Fibroblast of pulmonary artery (primary cell): ENCODE measurements at regions not wholly inside any gene's neighbourhood (a gene's known extent, or its start where the extent isn't known, plus 50 kb on each side); places are given as distances from the start of the nearest gene placed in this dataset.

Experiments
- DNase-seq: peaks from one replicate; pipeline ENCODE4 v3.0.0-alpha.2; 2010; ENCODE audit warnings: low read depth
- H3K4me3 ChIP-seq: replicated peaks from 2 replicates; pipeline ENCODE4 v1.5.1; 2011; ENCODE audit warnings: low read depth, mild to moderate bottlenecking, control low read depth, low read length, moderate library complexity
- TF ChIP-seq, protein P1 (sequence below): IDR thresholded peaks from 2 replicates; pipeline ENCODE4 v1.5.1; 2011; ENCODE audit warnings: mild to moderate bottlenecking, control low read depth, low read length, inconsistent platforms; ENCODE audit errors: missing control alignments

DNA sequence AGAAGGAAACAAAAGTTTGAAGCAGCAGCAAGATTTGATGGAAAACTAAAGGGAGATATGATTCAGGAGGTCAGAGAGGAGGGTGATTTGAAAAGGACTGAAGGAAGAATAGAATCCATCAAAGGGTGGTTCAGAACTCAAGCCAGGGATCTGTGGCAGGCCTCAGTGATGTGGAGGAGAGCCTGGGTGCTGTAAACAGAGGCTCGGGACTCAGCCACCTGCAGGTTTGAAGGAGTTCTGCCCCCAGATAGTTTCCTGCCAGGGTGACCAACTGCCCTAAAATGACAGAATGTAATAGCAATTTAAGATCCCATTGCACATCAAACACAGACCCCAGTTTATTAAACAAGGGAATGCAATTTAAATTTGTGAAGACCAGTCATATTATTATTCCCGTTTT is 204.0 kb upstream of the FAT1 start:
- H3K4me3 ChIP-seq = no peak overlapping the region
- TF ChIP-seq, protein P1, sequence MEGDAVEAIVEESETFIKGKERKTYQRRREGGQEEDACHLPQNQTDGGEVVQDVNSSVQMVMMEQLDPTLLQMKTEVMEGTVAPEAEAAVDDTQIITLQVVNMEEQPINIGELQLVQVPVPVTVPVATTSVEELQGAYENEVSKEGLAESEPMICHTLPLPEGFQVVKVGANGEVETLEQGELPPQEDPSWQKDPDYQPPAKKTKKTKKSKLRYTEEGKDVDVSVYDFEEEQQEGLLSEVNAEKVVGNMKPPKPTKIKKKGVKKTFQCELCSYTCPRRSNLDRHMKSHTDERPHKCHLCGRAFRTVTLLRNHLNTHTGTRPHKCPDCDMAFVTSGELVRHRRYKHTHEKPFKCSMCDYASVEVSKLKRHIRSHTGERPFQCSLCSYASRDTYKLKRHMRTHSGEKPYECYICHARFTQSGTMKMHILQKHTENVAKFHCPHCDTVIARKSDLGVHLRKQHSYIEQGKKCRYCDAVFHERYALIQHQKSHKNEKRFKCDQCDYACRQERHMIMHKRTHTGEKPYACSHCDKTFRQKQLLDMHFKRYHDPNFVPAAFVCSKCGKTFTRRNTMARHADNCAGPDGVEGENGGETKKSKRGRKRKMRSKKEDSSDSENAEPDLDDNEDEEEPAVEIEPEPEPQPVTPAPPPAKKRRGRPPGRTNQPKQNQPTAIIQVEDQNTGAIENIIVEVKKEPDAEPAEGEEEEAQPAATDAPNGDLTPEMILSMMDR = no peak
- DNase-seq = no peak

DNA sequence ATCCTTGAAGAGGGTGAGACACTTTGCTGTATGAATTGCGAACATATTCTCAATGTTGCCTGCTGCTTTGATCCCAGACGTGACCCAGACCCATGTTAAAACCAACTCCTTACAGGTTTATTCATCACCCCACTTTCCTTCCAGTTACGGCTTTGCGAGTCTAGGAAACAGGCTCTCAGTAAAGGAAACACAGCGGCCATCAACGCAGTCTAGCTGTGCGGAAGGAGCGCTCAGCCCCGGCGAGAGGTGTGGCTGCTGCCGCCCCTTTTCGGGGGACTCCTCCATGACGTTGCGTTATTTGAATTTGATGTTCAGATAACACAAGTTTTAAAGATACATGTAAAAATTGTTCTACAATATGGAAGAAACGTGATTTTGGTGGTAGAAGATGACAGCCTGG is 206.4 kb upstream of the FAT1 start:
- H3K4me3 ChIP-seq = no peak overlapping the region
- DNase-seq = no peak
- TF ChIP-seq, protein P1 = no peak

DNA sequence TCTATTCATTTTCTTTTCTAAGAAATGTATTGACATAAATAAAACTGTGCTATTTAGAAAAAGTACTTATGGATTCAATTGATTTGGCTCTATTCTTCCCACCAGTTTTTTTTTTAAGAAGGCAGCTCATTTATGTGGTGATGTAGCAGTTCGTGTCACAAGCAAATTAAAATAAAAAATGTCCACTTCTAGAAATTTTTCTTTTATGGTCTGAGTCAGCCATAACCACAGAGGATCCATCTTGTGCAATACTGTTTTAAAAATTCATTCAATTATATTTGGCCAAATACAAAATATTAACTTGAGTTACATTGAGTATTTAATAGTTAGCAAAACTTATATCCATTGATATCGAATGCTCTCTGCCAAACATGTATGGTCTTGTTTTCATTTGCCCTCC is 207.9 kb upstream of the FAT1 start:
- no peak overlapping the region for H3K4me3 ChIP-seq
- TF ChIP-seq, protein P1 = no peak
- peak; percentile 33 for DNase-seq

DNA sequence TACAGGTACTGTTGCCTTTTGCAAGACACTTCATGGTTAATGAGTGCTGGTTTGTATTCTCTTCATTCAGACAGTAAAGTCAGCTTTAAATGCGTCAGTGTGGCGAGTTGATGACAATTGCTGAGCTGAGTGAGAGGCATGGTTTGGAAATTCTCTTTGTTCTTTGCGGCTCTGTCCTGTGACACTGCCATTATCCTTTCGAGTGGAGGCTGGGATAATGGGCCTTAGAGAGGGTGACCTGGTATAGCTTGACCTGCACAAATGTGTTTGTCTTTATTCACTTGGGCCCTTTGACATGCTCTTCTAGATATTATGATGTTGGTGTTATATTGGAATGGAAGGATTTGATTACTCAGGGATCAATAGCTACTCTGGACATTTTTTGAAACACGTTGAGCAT is 208.5 kb upstream of the FAT1 start:
- H3K4me3 ChIP-seq = no peak overlapping the region
- TF ChIP-seq, protein P1 = no peak
- no peak for DNase-seq

DNA sequence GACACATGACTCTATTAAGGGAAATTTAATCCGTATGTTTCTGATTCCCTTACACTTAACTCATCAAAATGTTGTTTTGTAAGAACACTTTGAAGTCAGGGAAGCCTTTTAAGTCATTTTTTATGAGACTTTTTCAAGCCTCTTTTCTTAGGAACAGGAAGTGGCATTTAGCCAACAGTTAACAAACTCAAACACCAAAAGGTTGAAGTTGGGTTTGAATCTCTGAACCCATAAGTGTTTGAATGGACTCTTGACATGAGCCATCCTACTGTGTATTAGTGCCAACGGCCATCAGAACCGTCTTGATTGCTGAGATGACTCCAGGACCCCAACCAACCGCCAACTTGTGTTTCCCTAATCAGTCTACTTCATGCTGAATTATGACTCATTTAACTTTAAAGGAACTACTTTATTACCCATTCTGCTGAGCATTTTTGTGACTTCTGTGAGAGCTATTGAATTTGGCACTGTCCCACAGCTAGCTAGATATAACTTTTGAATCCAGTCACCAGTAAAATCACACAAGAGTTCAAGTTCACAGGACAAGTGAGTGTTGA is 209.1 kb upstream of the FAT1 start:
- DNase-seq = peak; percentile 52
- no peak overlapping the region for H3K4me3 ChIP-seq
- TF ChIP-seq, protein P1 = no peak

DNA sequence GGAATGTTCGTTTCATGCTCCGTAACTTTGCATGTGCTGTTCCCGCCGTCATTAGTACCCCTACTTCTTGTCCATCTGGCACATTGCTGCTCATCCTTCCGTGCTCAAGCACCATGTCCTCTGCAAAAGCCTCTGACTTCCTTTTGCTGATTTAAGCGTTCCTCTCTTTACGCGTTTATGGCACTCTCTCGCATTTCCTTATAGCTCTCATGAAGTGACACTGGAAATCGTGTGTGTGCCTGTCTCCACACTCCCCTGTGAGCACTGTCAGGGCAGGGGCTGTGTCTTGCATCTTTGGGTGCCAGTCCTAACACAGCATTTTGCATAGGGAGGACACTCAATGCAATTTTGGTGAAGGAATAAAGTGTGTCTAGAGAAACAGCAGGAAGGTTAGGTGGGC is 210.6 kb upstream of the FAT1 start:
- no peak overlapping the region for H3K4me3 ChIP-seq
- TF ChIP-seq, protein P1 = no peak
- no peak for DNase-seq

DNA sequence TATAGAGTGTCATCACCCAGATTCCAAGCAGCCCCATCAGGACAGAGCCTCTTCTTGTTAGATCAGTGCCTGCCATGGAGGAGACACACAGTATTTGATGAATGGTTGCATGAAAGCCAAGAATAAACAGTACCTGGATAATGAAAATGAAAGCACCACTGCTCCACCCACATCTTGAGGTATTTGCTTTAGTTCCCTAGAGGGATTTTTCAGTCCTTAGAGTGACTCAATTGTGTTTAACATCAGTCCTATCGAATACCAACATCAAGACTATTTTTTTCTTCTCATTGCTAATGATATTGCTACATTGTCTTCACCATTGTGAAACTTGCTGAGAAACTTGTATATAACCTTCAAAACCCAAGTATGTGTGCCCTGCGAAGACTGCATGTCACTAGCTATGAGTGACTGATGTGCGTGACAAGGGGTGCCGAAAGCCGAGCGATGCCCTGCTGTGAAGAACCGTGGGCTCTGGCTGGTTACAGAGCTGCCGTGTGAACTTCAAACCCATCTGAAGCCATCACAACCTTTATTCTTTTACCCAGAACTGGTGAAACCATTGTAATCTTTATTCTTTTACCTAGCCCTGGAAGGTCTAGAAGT is 211.3 kb upstream of the FAT1 start:
- no peak overlapping the region for H3K4me3 ChIP-seq
- TF ChIP-seq, protein P1 = no peak
- DNase-seq = no peak
